ENCODE measurements at regions not wholly inside any gene's neighbourhood (a gene's known extent, or its start where the extent isn't known, plus 50 kb on each side); places are given as distances from the start of the nearest gene placed in this dataset.
A peak's percentile ranks its signal among the peaks of the same experiment; 100 is the strongest.
"Not testable (repeated sequence)": the region's sequence is repeated elsewhere in the genome, so short reads cannot be mapped to it uniquely, and the experiment has no call there.

- DNase-seq: no peak
These were observed 110.2 kb upstream of the COL5A1 start for GRCh38 chr9:134531220-134531970.

GRCh38 chr9:134532084-134532483 is 109.5 kb upstream of the COL5A1 start:
- no peak for DNase-seq

GRCh38 chr9:134532661-134533060 is 108.9 kb upstream of the COL5A1 start:
- not testable (repeated sequence) for DNase-seq

- no peak for DNase-seq
These were observed 107.6 kb upstream of the COL5A1 start for GRCh38 chr9:134533850-134534588.

- no peak for DNase-seq
These were observed 106.9 kb upstream of the COL5A1 start for GRCh38 chr9:134534661-134535080.

GRCh38 chr9:134535171-134535570 is 106.4 kb upstream of the COL5A1 start:
- no peak for DNase-seq

- DNase-seq: no peak
These were observed 105.3 kb upstream of the COL5A1 start for GRCh38 chr9:134536101-134536900.

GRCh38 chr9:134536931-134537330 is 104.7 kb upstream of the COL5A1 start:
- DNase-seq: no peak

- DNase-seq: no peak
These were observed 103.5 kb upstream of the COL5A1 start for GRCh38 chr9:134537951-134538641.

GRCh38 chr9:134538856-134539566 is 102.6 kb upstream of the COL5A1 start:
- DNase-seq: no peak

GRCh38 chr9:134539586-134540194 is 101.9 kb upstream of the COL5A1 start:
- no peak for DNase-seq

- DNase-seq: no peak
These were observed 101.1 kb upstream of the COL5A1 start for GRCh38 chr9:134540276-134541096.

- DNase-seq: no peak
These were observed 100.4 kb upstream of the COL5A1 start for GRCh38 chr9:134541097-134541747.

GRCh38 chr9:134544388-134545214 is 97.0 kb upstream of the COL5A1 start:
- DNase-seq: no peak

GRCh38 chr9:134545215-134545542 is 96.4 kb upstream of the COL5A1 start:
- DNase-seq: no peak

- DNase-seq: no peak
These were observed 95.9 kb upstream of the COL5A1 start for GRCh38 chr9:134545543-134546245.

- DNase-seq: no peak
These were observed 95.3 kb upstream of the COL5A1 start for GRCh38 chr9:134546246-134546731.

- DNase-seq: peak in 1 of 2 experiments; percentile 39
These were observed 94.9 kb upstream of the COL5A1 start for GRCh38 chr9:134546746-134547145.
